Small intestine (tissue), 7 donors: ENCODE measurements at regions not wholly inside any gene's neighbourhood (a gene's known extent, or its start where the extent isn't known, plus 50 kb on each side); places are given as distances from the start of the nearest gene placed in this dataset.
"Not testable (repeated sequence)": the region's sequence is repeated elsewhere in the genome, so short reads cannot be mapped to it uniquely, and the experiment has no call there.

Experiments used
- DNase-seq, 2 donors: peaks; one replicate each; pipeline versions ENCODE4 v3.0.0 to v3.0.0-alpha.2; 2013
- FAIRE-seq: peaks from 2 replicates; lab custom pipeline; 2012; peaks lifted over from hg19 to GRCh38; lab: Jason Lieb, UNC
- H3K27ac ChIP-seq, 3 donors: one replicate each; pipeline ENCODE4 v1.5.1; 2013; ENCODE audit warnings: low read length in 2 of 3, mild to moderate bottlenecking in 2 of 3, control low read depth in 1 of 3, inconsistent platforms in 1 of 3, low read depth in 1 of 3, moderate library complexity in 1 of 3
- H3K27me3 ChIP-seq, 3 donors: one replicate each; pipeline ENCODE4 v1.6.1; 2013; ENCODE audit warnings: low read length in 3 of 3, inconsistent platforms in 1 of 3; ENCODE audit not compliant: control insufficient read depth in 3 of 3, insufficient read depth in 3 of 3
- H3K36me3 ChIP-seq, 3 donors: one replicate each; pipeline ENCODE4 v1.6.1; 2013; ENCODE audit warnings: low read length in 3 of 3, inconsistent platforms in 1 of 3, low read depth in 1 of 3, mild to moderate bottlenecking in 1 of 3, moderate library complexity in 1 of 3; ENCODE audit not compliant: control insufficient read depth in 3 of 3, insufficient read depth in 2 of 3
- H3K4me1 ChIP-seq, 3 donors: one replicate each; pipeline ENCODE4 v1.6.1; 2013; ENCODE audit warnings: low read length in 2 of 3, inconsistent platforms in 1 of 3, low read depth in 1 of 3, mild to moderate bottlenecking in 1 of 3, moderate library complexity in 1 of 3; ENCODE audit not compliant: control insufficient read depth in 3 of 3, insufficient read depth in 2 of 3
- H3K4me3 ChIP-seq, 3 donors: one replicate each; pipeline ENCODE4 v1.5.1; 2013; ENCODE audit warnings: low read length in 3 of 3, control low read depth in 1 of 3, inconsistent platforms in 1 of 3, low read depth in 1 of 3, mild to moderate bottlenecking in 1 of 3, moderate library complexity in 1 of 3
- H3K9me3 ChIP-seq, 2 donors: one replicate each; pipeline ENCODE4 v1.6.1; 2013; ENCODE audit warnings: low read depth in 1 of 2, low read length in 1 of 2; ENCODE audit not compliant: control insufficient read depth in 2 of 2, insufficient read depth in 1 of 2
- WGBS, 3 donors: extraction: QIAGEN DNeasy Blood & Tissue Kit; methylation state at CpG; one replicate each; pipeline ENCODE4 v1.1.7; 2013; 5-methylcytosine and 5-hydroxymethylcytosine counted together
- donor health status: healthy with polysubstance abuse.
- donor health status: control.
- donor health status: control.
- donor health status: Bipolar disorder and iron deficiency.
- donor health status: healthy.

DNA sequence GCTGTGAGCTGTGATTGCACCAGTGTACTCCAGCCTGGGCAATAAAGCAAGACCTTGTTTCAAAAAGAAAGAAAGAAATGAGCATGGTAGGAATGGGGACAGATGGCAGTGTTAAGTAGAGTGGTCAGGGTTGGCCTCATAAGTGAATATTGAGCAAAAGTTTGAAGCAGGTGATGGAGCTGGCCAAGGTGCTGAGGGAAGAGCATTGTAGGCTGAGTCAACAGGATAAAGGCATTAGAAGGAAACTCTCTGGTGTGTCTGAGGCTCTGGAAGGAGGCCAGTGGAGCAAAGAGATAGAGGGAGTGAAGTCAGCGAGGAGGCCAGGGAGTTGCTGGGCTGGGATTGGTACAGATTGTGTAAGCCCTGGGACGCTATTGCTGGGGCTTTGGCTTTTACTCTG lies 336.1 kb downstream of the ZNF37A start:
- not testable (repeated sequence) for DNase-seq, H3K36me3 ChIP-seq, H3K4me1 ChIP-seq, H3K27me3 ChIP-seq, H3K27ac ChIP-seq, H3K9me3 ChIP-seq, H3K4me3 ChIP-seq, FAIRE-seq
- WGBS, 3 donors, result 88 to 100% (median 100%) methylated on average over 1 to 2 of the region's 2 CpGs

DNA sequence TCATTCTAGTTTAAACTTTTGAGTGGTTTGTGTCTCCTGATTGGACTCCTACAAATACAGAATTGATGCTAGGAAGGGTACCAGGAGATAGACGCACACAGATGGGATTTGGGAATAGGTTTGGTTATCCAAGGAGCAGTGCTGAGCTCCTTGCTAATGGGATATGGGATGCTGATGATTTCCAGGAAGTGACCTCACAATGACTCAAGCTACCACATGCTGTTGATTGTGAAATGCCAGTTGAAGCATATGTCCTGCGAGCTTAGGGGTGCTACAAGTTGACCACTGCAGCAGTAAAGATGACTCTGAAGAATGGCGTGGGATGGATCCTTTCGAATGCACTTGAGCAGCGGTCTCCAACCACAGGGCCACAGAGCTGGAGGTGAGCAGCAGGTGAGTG lies 343.2 kb downstream of the ZNF37A start:
- not testable (repeated sequence) for H3K9me3 ChIP-seq, H3K4me1 ChIP-seq, H3K4me3 ChIP-seq, H3K36me3 ChIP-seq, DNase-seq, H3K27ac ChIP-seq, H3K27me3 ChIP-seq, FAIRE-seq
- 88 to 94% (median 89%) methylated on average over 1 to 4 of the region's 5 CpGs for WGBS, 3 donors

DNA sequence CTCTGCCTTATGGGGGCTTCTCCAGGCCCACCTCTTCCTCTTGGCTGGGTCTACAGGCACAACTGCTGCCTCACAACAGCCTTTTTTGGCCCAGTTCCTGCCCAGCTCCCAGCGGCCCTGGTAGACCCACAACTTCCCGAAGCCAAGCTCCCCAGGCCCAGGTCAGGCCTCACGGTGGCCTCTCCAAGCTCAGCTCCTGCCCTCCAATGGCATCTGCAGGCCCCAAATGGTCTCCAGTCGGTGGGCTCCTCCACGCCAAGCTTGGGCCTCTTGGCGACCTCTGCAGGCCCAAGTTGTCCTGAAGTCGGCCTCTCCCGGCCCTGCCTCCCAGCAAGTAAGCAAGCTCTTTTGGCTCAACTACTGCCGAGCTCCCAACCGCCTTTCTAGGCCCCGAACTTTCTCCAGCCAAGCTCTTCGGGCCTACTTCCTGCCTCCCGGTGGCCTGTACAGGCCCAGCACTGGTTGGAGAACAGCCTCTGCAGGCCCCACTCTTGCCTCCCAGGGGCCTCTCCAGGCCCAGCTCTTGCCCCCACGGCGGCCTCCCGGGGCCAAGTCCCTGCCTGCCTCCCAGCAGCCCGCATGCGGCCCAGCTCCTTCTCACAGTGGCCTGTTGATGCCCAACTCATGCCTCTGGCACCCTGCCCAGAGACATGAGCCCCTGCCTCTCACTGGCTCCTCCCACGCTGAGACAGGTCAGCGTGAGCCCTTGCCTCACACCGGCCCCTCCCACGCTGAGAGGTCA lies 354.6 kb downstream of the ZNF37A start:
- 93 to 97% (median 95%) methylated on average over 19 to 22 of the region's 22 CpGs for WGBS, 3 donors
- H3K4me1 ChIP-seq, H3K27me3 ChIP-seq, H3K36me3 ChIP-seq, H3K4me3 ChIP-seq, DNase-seq, FAIRE-seq, H3K27ac ChIP-seq, H3K9me3 ChIP-seq: not testable (repeated sequence)

DNA sequence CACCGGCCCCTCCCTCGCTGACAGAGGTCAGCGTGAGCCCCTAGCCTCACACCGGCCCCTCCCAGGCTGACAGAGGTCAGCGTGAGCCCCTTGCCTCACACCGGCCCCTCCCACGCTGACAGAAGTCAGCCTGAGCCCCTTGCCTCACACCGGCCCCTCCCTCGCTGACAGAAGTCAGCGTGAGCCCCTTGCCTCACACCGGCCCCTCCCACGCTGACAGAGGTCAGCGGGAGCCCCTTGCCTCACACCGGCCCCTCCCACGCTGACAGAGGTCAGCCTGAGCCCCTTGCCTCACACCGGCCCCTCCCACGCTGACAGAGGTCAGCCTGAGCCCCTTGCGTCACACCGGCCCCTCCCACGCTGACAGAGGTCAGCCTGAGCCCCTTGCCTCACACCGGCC lies 355.5 kb downstream of the ZNF37A start:
- not testable (repeated sequence) for H3K36me3 ChIP-seq, DNase-seq, H3K27me3 ChIP-seq, FAIRE-seq, H3K4me1 ChIP-seq, H3K27ac ChIP-seq, H3K4me3 ChIP-seq, H3K9me3 ChIP-seq
- WGBS, 3 donors, result 95 to 98% (median 97%) methylated on average over 15 to 21 of the region's 21 CpGs

DNA sequence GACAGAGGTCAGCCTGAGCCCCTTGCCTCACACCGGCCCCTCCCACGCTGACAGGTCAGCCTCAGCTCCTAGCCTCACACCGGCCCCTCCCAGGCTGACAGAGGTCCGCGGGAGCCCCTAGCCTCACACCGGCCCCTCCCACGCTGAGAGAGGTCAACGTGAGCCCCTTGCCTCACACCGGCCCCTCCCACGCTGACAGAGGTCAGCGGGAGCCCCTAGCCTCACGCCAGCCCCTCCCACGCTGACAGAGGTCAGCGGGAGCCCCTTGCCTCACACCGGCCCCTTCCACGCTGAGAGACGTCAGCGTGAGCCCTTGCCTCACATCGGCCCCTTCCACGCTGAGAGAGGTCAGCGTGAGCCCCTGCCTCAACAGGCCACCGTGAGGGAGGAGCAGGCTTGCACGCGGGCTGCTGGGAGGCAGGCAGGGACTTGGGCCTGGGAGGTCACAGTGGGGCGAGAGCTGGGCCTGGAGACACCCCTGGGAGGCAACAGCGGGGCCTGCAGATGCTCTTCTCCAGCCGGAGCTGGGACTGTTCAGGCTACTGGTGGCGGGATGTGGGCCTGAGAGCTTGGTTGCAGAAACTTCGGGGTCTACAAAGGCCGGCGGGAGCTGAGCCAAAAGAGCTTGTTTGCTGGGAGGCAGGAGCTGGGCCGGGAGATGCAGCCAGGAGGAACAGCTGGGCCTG lies 356.4 kb downstream of the ZNF37A start:
- FAIRE-seq, result not testable (repeated sequence)

DNA sequence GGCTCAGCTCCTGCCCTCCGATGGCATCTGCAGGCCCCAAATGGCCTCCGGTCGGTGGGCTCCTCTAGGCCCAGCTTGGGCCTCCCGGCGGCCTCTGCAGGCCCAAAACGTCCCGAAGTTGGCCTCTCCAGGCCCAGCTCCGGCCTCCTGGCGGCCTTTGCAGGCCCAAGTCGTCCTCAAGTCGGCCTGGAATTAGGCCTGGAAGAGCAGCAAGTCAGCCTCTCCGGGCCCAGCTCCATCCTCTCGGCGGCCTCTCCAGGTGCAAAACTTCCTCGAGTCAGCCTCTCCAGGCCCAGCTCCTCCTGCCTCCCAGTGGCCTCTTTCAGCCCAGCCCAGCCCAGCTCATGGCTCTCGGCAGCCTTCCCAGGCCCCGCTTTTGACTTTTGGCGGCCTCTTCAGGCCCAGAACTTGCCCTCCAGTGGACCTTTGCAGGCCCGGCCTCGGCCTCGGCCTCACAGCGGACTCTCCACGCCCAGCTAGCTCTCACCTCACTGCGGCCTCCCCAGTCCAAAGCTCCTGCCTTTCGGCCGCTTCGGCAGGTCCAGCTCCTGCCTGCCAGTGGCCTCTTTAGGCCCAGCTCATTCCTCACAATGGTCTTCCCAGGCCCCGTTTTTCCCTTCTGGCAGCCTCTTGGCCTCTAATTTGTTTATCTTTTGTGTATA lies 357.3 kb downstream of the ZNF37A start:
- not testable (repeated sequence) for H3K9me3 ChIP-seq, DNase-seq, H3K27me3 ChIP-seq, H3K4me1 ChIP-seq, H3K27ac ChIP-seq, H3K36me3 ChIP-seq, H3K4me3 ChIP-seq, FAIRE-seq
- 94 to 95% (median 94%) methylated on average over 25 to 28 of the region's 28 CpGs for WGBS, 3 donors

More for the DNA sequence above, 356.4 kb downstream of the ZNF37A start:
- not testable (repeated sequence) for H3K4me3 ChIP-seq, H3K36me3 ChIP-seq, H3K27ac ChIP-seq, H3K9me3 ChIP-seq, H3K4me1 ChIP-seq, DNase-seq, H3K27me3 ChIP-seq
- 97 to 98% (median 97%) methylated on average over 32 of the region's 32 CpGs for WGBS, 3 donors
